ENCODE measurements at regions not wholly inside any gene's neighbourhood (a gene's known extent, or its start where the extent isn't known, plus 50 kb on each side); places are given as distances from the start of the nearest gene placed in this dataset.
"Not testable (repeated sequence)": the region's sequence is repeated elsewhere in the genome, so short reads cannot be mapped to it uniquely, and the experiment has no call there.

DNA sequence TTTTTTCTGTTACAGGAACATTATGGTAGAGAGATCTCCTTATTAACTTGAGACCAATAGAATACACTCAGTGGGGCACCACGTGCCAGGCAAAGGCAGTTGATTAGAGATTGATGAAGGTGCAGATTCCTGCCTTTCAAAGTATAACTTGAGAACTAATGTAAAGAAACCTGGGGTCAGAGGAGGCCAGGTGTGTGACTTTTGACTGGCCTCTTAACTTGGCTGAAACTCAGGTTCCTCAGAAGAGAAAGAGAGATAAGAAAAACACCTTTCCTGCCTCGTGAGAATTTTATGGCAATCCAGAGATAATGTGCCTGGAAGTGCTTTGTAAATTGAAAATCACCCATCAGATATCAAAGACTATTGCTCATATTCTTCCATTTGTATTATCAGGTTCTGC lies 110.7 kb upstream of the GZMB start:
- DNase-seq (ENCODE audit: low spot score), result no peak

DNA sequence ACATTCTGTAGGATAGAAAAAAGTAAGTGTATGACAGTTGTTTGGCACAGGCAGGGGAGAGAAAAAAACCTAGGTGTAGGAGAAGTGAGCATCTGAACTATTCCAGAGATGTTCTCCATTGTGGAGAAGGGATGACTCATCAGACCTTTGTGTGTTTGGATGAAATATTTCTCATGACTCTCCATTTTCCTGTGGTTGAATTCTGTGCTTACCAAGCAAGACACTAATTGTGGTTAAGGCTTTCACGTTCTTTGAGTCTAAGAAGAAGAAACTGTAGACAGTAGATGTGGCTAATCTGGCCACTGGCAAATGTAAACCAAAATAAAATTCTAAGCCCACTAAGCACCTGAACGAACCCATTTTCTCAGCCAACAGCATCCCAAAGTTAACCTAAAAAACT lies 107.9 kb upstream of the GZMB start:
- DNase-seq (ENCODE audit: low spot score), result no peak

- no peak for DNase-seq (ENCODE audit: low spot score)
Measured at GRCh38 chr14:24735984-24736630, 102.1 kb upstream of the GZMB start.

DNA sequence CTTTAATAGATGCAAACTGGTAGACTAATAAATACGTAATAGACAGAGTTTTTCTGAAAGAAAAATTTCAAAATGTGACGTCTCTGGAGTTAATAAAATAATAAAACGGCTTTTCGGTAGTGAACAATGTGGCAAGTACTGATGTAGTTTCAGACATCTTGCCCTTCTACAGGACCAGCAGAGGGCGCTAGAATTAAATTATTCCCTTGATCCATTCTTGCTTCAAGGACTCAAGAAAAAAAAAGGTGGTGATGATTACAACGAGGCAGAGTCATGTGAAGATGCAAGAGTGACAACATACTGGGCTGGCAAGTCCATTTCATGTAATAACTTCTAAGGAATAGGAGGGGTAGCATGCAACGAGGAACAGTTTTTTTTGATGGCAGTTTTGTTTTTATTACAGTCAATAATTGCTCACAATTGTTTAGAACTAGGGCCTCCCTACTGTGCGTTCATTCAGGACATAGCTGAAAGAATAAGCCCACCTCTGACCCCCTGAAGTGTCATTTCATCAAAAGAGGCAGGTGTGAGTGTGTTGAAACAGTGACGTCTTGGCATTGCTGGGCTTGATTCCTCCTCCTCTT lies 101.0 kb upstream of the GZMB start:
- DNase-seq (ENCODE audit: low spot score), result peak; percentile 82

GRCh38 chr14:24726480-24726879 lies 92.5 kb upstream of the GZMB start:
- no peak for DNase-seq (ENCODE audit: low spot score)

- no peak for DNase-seq (ENCODE audit: low spot score)
Measured at GRCh38 chr14:24725311-24725710, 91.3 kb upstream of the GZMB start.

- peak; percentile 18 for DNase-seq (ENCODE audit: low spot score)
Measured at GRCh38 chr14:24721775-24722174, 87.8 kb upstream of the GZMB start.

GRCh38 chr14:24715239-24715638 lies 81.2 kb upstream of the GZMB start:
- DNase-seq (ENCODE audit: low spot score), result no peak

- DNase-seq (ENCODE audit: low spot score), result no peak
Measured at GRCh38 chr14:24713404-24713803, 79.4 kb upstream of the GZMB start.

DNA sequence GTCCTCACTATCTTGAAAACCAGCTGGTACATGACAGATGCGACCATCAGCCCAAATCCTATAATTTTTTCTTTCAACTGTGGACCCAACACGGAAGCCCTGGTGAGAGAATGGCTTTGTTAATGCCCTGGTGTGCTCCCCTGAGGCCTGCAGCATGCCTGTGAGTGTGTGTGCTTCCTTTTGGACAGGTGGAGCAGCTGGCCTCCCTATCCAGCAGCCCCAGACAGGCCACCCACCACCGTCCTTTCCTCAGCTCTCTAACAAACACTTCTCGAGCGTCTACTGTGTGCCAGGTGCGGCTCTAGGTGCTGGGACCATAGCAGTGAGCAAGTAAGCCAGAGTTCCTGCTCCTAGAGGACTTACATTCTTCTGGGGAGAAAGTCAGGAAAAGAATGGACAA lies 78.9 kb upstream of the GZMB start:
- no peak for DNase-seq (ENCODE audit: low spot score)

GRCh38 chr14:24712374-24712773 lies 78.4 kb upstream of the GZMB start:
- no peak for DNase-seq (ENCODE audit: low spot score)

DNA sequence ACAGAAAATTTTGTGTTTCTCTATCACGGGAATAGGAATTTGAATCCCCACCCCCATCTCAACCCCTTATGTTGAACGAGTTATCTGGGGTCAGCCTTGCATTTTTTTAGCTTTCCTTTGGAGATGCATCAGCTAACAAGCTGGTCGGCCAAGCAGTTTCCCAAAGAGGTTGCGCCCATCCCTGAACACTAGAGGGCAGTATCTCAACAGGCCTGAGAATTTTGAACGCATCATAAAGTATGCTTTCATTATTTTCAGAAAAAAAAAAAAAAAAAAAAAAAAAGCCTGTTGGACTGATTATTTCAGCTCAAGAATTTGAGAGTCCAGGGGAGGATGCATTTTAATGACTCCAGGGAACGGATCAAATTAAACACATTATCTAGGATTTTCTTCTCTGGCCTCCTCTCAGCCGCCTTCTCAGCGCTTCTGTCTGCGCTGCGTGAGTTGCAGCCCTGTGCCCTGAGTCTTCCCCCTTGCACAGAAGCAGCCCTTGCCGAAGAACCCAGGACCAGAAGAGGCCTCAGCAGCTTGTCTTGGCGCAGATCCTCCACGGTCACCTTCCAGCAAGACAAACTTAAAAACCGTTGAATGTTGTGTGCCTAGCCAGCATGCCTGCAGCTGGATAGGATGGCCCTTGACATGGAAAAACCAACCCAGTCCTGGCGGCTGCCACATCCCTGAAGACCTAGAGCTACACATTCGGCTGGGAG lies 76.6 kb upstream of the GZMB start:
- peak; percentile 86 for DNase-seq (ENCODE audit: low spot score)

GRCh38 chr14:24708684-24709083 lies 74.7 kb upstream of the GZMB start:
- DNase-seq (ENCODE audit: low spot score), result no peak

- no peak for DNase-seq (ENCODE audit: low spot score)
Measured at GRCh38 chr14:24706351-24706750, 72.4 kb upstream of the GZMB start.

GRCh38 chr14:24705840-24706239 lies 71.8 kb upstream of the GZMB start:
- no peak for DNase-seq (ENCODE audit: low spot score)

DNA sequence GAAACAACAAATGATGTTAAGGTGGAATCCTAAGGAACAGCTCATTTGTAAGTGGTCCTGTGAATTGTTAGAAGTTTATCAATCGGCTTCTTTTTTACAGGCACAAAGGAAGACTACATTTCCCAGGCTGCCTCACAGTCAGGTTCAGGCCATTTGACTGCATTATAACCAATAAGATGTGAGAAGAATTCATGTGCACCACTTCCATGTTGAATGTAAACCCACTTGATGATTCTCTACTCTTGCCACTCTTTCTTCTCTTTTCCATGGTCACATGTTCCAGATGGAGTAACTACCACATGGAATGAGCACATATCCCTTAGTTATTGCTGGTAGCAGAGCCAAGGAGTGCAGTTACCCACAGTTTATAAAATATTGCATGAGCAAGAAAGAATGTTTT lies 67.1 kb upstream of the GZMB start:
- no peak for DNase-seq (ENCODE audit: low spot score)

- DNase-seq (ENCODE audit: low spot score), result no peak
Measured at GRCh38 chr14:24700511-24700910, 66.5 kb upstream of the GZMB start.

DNA sequence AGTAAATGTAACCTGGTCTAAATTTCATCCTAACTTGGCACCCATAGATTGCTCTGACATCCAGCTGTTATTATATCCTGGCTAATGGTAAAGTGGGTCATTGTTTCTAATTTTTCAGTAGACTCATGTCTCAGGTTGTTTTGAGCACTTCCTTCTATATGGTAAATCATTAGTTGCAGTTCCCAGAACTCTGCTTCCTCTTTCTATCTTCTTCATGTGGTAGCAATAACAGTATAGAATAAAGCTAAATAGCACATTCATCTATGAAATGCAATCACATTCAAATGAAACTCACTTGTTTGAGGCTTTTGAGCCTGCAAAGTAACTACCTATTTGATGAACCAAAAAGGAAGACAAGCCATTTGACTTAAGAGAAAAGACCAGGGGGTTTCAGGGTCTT lies 65.1 kb upstream of the GZMB start:
- DNase-seq (ENCODE audit: low spot score), result no peak

DNA sequence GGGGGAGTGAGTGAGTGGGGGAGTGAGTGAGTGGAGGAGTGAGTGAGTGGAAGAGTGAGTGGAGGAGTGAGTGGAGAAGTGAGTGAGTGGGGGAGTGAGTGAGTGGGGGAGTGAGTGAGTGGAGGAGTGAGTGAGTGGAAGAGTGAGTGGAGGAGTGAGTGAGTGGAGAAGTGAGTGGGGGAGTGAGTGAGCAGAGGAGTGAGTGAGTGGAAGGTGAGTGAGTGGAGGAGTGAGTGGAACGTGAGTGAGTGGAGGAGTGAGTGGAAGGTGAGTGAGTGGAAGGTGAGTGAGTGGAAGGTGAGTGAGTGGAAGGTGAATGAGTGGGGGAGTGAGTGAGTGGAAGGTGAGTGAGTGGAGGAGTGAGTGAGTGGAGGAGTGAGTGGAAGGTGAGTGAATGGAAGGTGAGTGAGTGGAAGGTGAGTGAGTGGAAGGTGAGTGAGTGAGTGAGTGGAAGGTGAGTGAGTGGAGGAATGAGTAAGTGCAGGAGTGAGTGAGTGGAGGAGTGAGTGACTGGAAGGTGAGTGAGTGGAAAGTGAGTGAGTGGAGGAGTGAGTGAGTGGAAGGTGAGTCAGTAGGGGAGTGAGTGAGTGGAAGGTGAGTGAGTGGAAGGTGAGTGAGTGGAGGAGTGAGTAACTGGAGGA lies 62.4 kb upstream of the GZMB start:
- not testable (repeated sequence) for DNase-seq (ENCODE audit: low spot score)

- peak; percentile 44 for DNase-seq (ENCODE audit: low spot score)
Measured at GRCh38 chr14:24695265-24696241, 61.6 kb upstream of the GZMB start.

DNA sequence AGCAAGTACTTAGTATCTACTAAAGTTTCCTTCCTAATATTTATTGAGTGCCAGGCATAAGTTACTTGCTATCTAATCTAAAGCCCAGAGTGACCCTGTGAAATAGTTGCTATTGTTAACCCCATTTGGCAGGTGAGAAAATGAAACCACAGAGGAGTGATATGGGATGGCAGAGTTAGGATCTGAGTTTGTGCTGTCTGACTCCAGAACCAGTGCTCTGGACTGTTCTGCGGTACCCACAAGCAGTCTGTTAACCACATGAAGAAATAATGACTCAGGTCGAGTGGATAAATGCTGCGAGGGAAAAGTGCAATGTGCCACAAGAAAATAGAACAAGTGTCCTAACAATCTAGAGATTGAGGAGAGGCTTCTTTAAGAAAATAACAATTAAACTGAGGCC lies 60.7 kb upstream of the GZMB start:
- no peak for DNase-seq (ENCODE audit: low spot score)

GRCh38 chr14:24693983-24694382 lies 60.0 kb upstream of the GZMB start:
- DNase-seq (ENCODE audit: low spot score), result no peak

Data from umbilical cord (tissue), 1 donor.